ENCODE measurements at regions not wholly inside any gene's neighbourhood (a gene's known extent, or its start where the extent isn't known, plus 50 kb on each side); places are given as distances from the start of the nearest gene placed in this dataset.

GRCh38 chr11:111115890-111116289, 129.6 kb upstream of the POU2AF2 start:
- H3K4me3 ChIP-seq (ENCODE audit: low read depth, low read length) = no peak overlapping the region
- TF ChIP-seq CTCF (IDR thresholded peaks at IDR 0.05; ENCODE audit: low read depth, low read length, missing control alignments) = no peak
- no peak for DNase-seq (ENCODE audit: low read depth)

DNA sequence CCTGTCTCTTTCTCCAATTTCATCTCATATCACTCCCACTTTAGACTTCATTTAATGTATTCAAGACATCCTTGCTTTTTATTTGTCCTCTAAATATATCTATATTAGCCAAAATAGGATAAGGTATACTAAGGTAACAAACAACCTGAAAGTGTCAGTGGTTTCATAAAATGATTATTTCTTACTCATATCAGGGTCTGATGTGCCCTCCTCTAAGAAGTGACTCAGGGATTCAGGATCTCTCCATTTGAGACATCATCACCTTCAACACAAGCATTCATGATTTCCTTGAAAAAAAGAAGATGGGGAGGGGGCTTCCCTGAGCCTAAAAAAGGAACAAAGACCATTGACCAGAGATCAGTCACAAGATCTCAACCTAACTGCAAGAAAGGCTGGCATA, 131.4 kb upstream of the POU2AF2 start:
- no peak for TF ChIP-seq CTCF (IDR thresholded peaks at IDR 0.05; ENCODE audit: low read depth, low read length, missing control alignments)
- no peak for DNase-seq (ENCODE audit: low read depth)
- H3K4me3 ChIP-seq (ENCODE audit: low read depth, low read length) = no peak overlapping the region

DNA sequence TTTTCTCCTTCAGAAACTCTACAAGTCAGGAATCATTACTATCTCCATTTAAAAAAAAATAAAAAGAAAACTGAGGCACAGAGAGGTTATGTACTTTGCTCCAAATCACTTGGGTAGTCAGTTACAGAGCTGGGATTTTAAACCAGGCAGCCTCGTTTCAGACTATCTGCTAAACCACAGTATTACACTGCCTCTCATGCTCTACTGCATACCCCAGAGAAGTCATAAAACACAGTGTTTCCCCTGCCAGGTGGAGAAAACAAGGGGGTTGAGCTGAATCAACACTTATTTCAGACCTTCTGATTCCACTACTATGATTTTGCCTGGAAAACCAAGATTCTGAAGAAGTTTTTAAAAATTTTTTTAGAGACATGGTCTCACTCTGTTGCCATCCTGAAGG, 132.9 kb upstream of the POU2AF2 start:
- no peak overlapping the region for H3K4me3 ChIP-seq (ENCODE audit: low read depth, low read length)
- DNase-seq (ENCODE audit: low read depth) = no peak
- TF ChIP-seq CTCF (IDR thresholded peaks at IDR 0.05; ENCODE audit: low read depth, low read length, missing control alignments) = no peak

DNA sequence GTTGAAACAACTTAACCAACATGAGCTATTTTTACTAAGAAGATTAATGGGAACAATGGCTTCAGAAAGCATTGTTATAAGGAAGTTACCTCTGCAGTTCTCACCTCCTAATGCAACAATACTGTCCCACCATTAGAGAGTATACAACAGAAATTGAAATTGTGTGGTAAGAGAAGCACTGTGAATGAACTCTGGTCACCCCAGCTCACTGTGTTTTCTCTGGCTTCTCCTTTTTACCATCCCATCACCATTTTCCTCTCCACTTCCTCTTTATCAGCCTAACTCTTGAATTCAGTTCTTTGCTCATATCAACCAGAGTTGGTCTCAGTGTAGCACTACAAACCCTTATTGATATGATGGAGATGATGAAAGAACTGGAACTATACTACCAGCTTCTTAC, 138.0 kb upstream of the POU2AF2 start:
- no peak for DNase-seq (ENCODE audit: low read depth)
- no peak for TF ChIP-seq CTCF (IDR thresholded peaks at IDR 0.05; ENCODE audit: low read depth, low read length, missing control alignments)
- H3K4me3 ChIP-seq (ENCODE audit: low read depth, low read length) = no peak overlapping the region

DNA sequence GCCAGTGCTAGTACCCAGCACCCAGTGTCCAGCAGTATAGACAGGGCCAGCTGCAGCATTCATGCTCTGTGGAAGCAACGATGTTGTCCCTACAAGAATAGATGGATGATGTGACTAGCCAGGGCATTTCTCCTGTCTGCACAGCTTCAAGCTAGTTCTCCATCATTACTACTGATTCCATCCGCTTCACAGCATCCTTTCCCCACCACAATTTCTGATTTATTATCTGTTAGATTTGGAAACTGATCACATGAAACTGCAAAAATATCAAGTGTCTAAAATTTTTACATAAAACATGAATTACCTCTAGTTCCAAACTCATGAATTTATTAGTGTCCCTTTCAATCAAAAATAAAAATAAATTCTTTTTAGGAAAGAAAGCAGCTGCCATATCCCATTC, 138.9 kb upstream of the POU2AF2 start:
- H3K4me3 ChIP-seq (ENCODE audit: low read depth, low read length) = no peak overlapping the region
- TF ChIP-seq CTCF (IDR thresholded peaks at IDR 0.05; ENCODE audit: low read depth, low read length, missing control alignments) = no peak
- DNase-seq (ENCODE audit: low read depth) = no peak

GRCh38 chr11:111105566-111105965, 140.0 kb upstream of the POU2AF2 start:
- DNase-seq (ENCODE audit: low read depth) = no peak
- TF ChIP-seq CTCF (IDR thresholded peaks at IDR 0.05; ENCODE audit: low read depth, low read length, missing control alignments) = no peak

GRCh38 chr11:111104185-111104584, 141.3 kb upstream of the POU2AF2 start:
- TF ChIP-seq CTCF (IDR thresholded peaks at IDR 0.05; ENCODE audit: low read depth, low read length, missing control alignments) = no peak
- H3K4me3 ChIP-seq (ENCODE audit: low read depth, low read length) = no peak overlapping the region
- no peak for DNase-seq (ENCODE audit: low read depth)

More at GRCh38 chr11:111105566-111105965, 140.0 kb upstream of the POU2AF2 start:
- H3K4me3 ChIP-seq (ENCODE audit: low read depth, low read length) = no peak overlapping the region

Measured in GM12864 (cell line).